ENCODE measurements at regions not wholly inside any gene's neighbourhood (a gene's known extent, or its start where the extent isn't known, plus 50 kb on each side); places are given as distances from the start of the nearest gene placed in this dataset.

DNA sequence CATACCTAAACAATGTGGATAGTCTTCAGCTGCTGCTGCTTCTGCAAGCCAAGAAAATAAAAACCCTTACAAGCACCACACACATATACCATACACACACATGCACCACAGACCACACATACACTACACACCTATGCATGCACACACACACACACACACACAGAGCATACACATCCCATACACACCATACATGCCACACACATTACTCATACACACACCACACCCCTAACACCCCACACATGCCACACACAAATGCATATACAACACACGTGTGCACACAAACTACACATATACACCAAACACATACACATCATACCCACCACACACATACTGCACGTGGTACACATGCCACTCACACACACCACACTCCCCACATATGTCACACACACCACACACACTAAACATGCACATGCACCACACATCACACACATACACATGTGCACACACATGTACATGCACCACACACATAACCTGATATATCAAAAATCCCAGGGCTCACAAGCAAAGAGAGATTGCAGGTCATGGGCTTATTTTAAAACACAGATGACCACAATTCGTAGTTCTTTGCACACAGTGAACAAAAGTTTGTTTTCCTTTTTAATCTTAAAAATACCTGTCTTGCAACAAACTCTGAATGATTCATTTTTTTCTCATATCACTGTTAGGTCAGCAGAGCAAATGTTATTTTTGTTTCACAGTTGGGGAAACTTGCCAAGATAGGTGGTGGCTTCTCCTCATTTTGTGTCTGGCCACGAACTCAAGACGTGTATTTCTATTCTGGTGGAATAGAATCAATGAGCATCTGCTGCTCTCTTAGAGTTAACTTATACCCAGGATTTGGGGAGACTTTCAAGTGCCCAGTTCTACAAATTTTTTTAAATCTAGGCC, 456.6 kb downstream of the FGF9 start:
- peak overlapping the region; percentile 66 for H3K14ac ChIP-seq (ENCODE audit: insufficient read length)
- POLR2A ChIA-PET (ENCODE audit: partially characterized antibody), result no interaction called here
- no peaks in the 10 kb centered on the region for H3K79me2 ChIP-seq (ENCODE audit: control insufficient read depth in 1 of 2, insufficient read depth in 2 of 2, low read length in 2 of 2)
- TF ChIP-seq SP2 (IDR thresholded peaks at IDR 0.05; ENCODE audit: low read length) (no peak), MAFK (IDR thresholded peaks at IDR 0.05; ENCODE audit: low read depth, low read length) (no peak), GABPA (IDR thresholded peaks at IDR 0.05; ENCODE audit: borderline replicate concordance, insufficient read depth, low read length) (no peak), POLR2AphosphoS5 (IDR thresholded peaks at IDR 0.05; ENCODE audit: low read depth, low read length) (no peak), RXRA (IDR thresholded peaks at IDR 0.05; ENCODE audit: insufficient read depth, low read depth, low read length) (no peak), CREB1 (IDR thresholded peaks at IDR 0.05) (no peak), TEAD4 (IDR thresholded peaks at IDR 0.05; ENCODE audit: low read depth, low read length) (no peak), JUN (IDR thresholded peaks at IDR 0.05; ENCODE audit: low read depth, low read length) (no peak)
- TF ChIP-seq, protein P1, sequence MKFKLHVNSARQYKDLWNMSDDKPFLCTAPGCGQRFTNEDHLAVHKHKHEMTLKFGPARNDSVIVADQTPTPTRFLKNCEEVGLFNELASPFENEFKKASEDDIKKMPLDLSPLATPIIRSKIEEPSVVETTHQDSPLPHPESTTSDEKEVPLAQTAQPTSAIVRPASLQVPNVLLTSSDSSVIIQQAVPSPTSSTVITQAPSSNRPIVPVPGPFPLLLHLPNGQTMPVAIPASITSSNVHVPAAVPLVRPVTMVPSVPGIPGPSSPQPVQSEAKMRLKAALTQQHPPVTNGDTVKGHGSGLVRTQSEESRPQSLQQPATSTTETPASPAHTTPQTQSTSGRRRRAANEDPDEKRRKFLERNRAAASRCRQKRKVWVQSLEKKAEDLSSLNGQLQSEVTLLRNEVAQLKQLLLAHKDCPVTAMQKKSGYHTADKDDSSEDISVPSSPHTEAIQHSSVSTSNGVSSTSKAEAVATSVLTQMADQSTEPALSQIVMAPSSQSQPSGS (IDR thresholded peaks at IDR 0.05; ENCODE audit: low read length), result no peak
- H4K20me1 ChIP-seq (replicated peaks in 1 of 2; ENCODE audit: control insufficient read depth in 1 of 2, insufficient read depth in 2 of 2, low read length in 2 of 2), result peaks cover 0 to 5% of the 10 kb centered on the region in 2 experiments
- H4K91ac ChIP-seq (replicated peaks; ENCODE audit: insufficient read length, low read length), result peak overlapping the region; percentile 70
- no peak overlapping the region for H4K8ac ChIP-seq (ENCODE audit: extremely low read depth, insufficient read depth, low read length)
- H3K9me3 ChIP-seq (ENCODE audit: insufficient read depth in 2 of 2, low read depth in 1 of 2, low read length in 1 of 2), result no peaks in the 10 kb centered on the region
- no peak overlapping the region for H3K56ac ChIP-seq (replicated peaks; ENCODE audit: insufficient read length, low read depth, low read length)
- no peaks in the 10 kb centered on the region for H3K4me1 ChIP-seq (replicated peaks in 1 of 4; ENCODE audit: control insufficient read depth in 3 of 4, insufficient read depth in 4 of 4, low read length in 3 of 4)
- H2BK120ac ChIP-seq (replicated peaks; ENCODE audit: low read depth, low read length), result no peak overlapping the region
- CTCF ChIA-PET (ENCODE audit: partially characterized antibody), result no interaction called here
- H3K27me3 ChIP-seq (replicated peaks in 1 of 4; ENCODE audit: control insufficient read depth in 3 of 4, extremely low read depth in 1 of 4, insufficient read depth in 3 of 4, low read length in 3 of 4), result no peaks in the 10 kb centered on the region
- no peak overlapping the region for H3K18ac ChIP-seq (ENCODE audit: extremely low read depth, low read length)
- H2BK12ac ChIP-seq (ENCODE audit: low read depth, low read length), result no peak overlapping the region
- no peak overlapping the region for H2AFZ ChIP-seq (ENCODE audit: low read length)
- H2BK5ac ChIP-seq (ENCODE audit: low read depth, low read length), result 0 out of 2 replicates have a peak overlapping the region, but pooled peaks have one; percentile 49
- no peak overlapping the region for H3K27ac ChIP-seq (ENCODE audit: low read depth, low read length)
- 79 to 100% methylated on average over 1 to 5 of the region's 5 CpGs for WGBS, 2 experiments (ENCODE audit: extremely low coverage in 1 of 2, insufficient coverage in 1 of 2, insufficient read length in 1 of 2, insufficient replicate concordance in 2 of 2, low coverage in 1 of 2, low lambda C conversion rate in 2 of 2, missing lambda C conversion rate in 1 of 2)
- H3K4me2 ChIP-seq (ENCODE audit: insufficient read depth in 1 of 2, low read depth in 2 of 2, low read length in 2 of 2), result no peak overlapping the region
- H3K36me3 ChIP-seq (ENCODE audit: control insufficient read depth in 2 of 4, insufficient read depth in 4 of 4, low read length in 3 of 4), result no peaks in the 10 kb centered on the region
- no peak for FAIRE-seq
- peaks cover 4% of the 10 kb centered on the region; the same call in 1 of the 2 replicates for H3K23me2 ChIP-seq (ENCODE audit: low read depth, low read length)
- 0 out of 2 replicates have a peak overlapping the region, but pooled peaks have one; percentile 3 for H2BK20ac ChIP-seq (ENCODE audit: low read length)
- H3K79me1 ChIP-seq (ENCODE audit: low read depth, low read length), result no peaks in the 10 kb centered on the region
- H2BK15ac ChIP-seq (ENCODE audit: low read length), result no peak overlapping the region
- H3K4ac ChIP-seq (replicated peaks; ENCODE audit: insufficient read length, low read depth, low read length), result no peak overlapping the region
- no peak for DNase-seq (ENCODE audit: low read depth in 1 of 2, low spot score in 2 of 2)
- no peak overlapping the region for H3K9ac ChIP-seq (replicated peaks in 1 of 4; ENCODE audit: extremely low read depth in 1 of 4, low read depth in 3 of 4, low read length in 3 of 4)
- H3K4me3 ChIP-seq (ENCODE audit: extremely low read depth in 1 of 4, insufficient read depth in 2 of 4, low read depth in 3 of 4, low read length in 4 of 4), result no peak overlapping the region
- no peak overlapping the region for H4K5ac ChIP-seq (ENCODE audit: insufficient read length, low read depth, low read length)
- peak overlapping the region; percentile 70; the same call in 1 of the 2 replicates for H2AK5ac ChIP-seq (ENCODE audit: low read depth, low read length)
- peak overlapping the region; percentile 35 for H3K23ac ChIP-seq (ENCODE audit: insufficient read length)
